HG03095 (cell line): ENCODE measurements at regions not wholly inside any gene's neighbourhood (a gene's known extent, or its start where the extent isn't known, plus 50 kb on each side); places are given as distances from the start of the nearest gene placed in this dataset.
"Not testable (repeated sequence)": the region's sequence is repeated elsewhere in the genome, so short reads cannot be mapped to it uniquely, and the experiment has no call there.

ENCODE experiments used
- ATAC-seq: cut with Tn5 transposase; IDR thresholded peaks from one replicate; pipeline ENCODE4 v1.9.1; 2021; ENCODE audit warnings: moderate library complexity; ENCODE audit not compliant: unreplicated experiment

- ATAC-seq, result no peak
These were observed 157.5 kb downstream of the TTC8 start for GRCh38 chr14:88981948-88982347.

GRCh38 chr14:88983755-88984154 lies 159.3 kb downstream of the TTC8 start:
- no peak for ATAC-seq

- ATAC-seq, result no peak
These were observed 161.2 kb downstream of the TTC8 start for GRCh38 chr14:88985654-88986053.

- no peak for ATAC-seq
These were observed 161.8 kb downstream of the TTC8 start for GRCh38 chr14:88986146-88986841.

GRCh38 chr14:88986908-88987307 lies 162.5 kb downstream of the TTC8 start:
- not testable (repeated sequence) for ATAC-seq

GRCh38 chr14:88987516-88987915 lies 163.1 kb downstream of the TTC8 start:
- no peak for ATAC-seq

- ATAC-seq, result no peak
These were observed 165.5 kb downstream of the TTC8 start for GRCh38 chr14:88989911-88990310.

GRCh38 chr14:88990856-88991255 lies 166.4 kb downstream of the TTC8 start:
- no peak for ATAC-seq

- ATAC-seq, result no peak
These were observed 167.6 kb downstream of the TTC8 start for GRCh38 chr14:88992011-88992410.

GRCh38 chr14:88993946-88994345 lies 169.5 kb downstream of the TTC8 start:
- no peak for ATAC-seq

GRCh38 chr14:88995437-88996198 lies 171.2 kb downstream of the TTC8 start:
- ATAC-seq, result no peak

- ATAC-seq, result no peak
These were observed 173.6 kb downstream of the TTC8 start for GRCh38 chr14:88998027-88998426.

- ATAC-seq, result no peak
These were observed 174.7 kb downstream of the TTC8 start for GRCh38 chr14:88999137-88999536.

- no peak for ATAC-seq
These were observed 175.8 kb downstream of the TTC8 start for GRCh38 chr14:89000007-89000942.

- no peak for ATAC-seq
These were observed 179.7 kb downstream of the TTC8 start for GRCh38 chr14:89004166-89004565.

GRCh38 chr14:89007906-89008305 lies 183.5 kb downstream of the TTC8 start:
- ATAC-seq, result no peak

GRCh38 chr14:89011355-89012281 lies 187.2 kb downstream of the TTC8 start:
- ATAC-seq, result no peak

GRCh38 chr14:89012282-89013097 lies 188.0 kb downstream of the TTC8 start:
- ATAC-seq, result no peak

GRCh38 chr14:89013098-89013504 lies 188.7 kb downstream of the TTC8 start:
- no peak for ATAC-seq
